ENCODE measurements at regions not wholly inside any gene's neighbourhood (a gene's known extent, or its start where the extent isn't known, plus 50 kb on each side); places are given as distances from the start of the nearest gene placed in this dataset.

- DNase-seq = no peak
These were observed 407.2 kb upstream of the SHH start for GRCh38 chr7:156219307-156220077.

GRCh38 chr7:156218544-156219306, 406.5 kb upstream of the SHH start:
- DNase-seq = no peak

GRCh38 chr7:156217803-156218202, 405.5 kb upstream of the SHH start:
- DNase-seq = no peak

GRCh38 chr7:156209087-156209486, 396.8 kb upstream of the SHH start:
- no peak for DNase-seq

DNA sequence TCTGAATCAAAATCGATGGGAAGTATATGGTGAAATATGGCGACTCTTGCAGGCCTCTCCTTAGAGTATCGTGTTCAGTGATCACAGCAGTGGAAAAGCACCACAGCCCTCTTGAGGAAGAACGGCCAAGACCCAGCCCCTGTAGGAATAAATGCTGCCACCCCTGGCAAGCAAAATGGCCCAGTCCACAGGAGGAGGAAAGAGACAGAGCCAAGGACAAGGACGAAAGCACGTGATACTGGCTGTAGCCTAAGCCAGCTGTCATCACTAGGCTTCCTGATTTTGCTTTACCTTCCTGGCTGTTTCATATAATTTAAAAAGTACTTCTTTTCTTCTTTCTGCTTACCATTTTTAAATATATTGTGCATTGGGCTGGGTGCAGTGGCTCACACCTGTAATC, 395.0 kb upstream of the SHH start:
- no peak for DNase-seq

DNA sequence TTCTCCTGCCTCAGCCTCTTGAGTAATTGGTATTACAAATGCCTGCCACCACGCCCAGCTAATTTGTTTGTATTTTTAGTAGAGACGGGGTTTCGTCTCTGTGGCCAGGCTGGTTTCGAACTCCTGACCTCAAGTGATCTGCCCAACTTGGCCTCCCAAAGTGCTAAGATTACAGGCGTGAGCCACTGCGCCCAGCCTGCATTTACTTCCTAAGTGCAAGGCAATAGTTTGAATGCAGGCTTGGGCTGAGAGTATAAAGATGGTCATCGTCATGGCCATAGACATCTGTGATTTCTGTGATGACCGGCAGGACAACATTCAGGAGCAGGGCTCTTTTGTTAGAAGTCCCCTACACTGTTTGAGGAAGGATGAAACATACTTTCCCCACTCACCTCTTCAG, 393.9 kb upstream of the SHH start:
- DNase-seq = no peak

GRCh38 chr7:156204820-156205219, 392.6 kb upstream of the SHH start:
- DNase-seq = no peak

DNA sequence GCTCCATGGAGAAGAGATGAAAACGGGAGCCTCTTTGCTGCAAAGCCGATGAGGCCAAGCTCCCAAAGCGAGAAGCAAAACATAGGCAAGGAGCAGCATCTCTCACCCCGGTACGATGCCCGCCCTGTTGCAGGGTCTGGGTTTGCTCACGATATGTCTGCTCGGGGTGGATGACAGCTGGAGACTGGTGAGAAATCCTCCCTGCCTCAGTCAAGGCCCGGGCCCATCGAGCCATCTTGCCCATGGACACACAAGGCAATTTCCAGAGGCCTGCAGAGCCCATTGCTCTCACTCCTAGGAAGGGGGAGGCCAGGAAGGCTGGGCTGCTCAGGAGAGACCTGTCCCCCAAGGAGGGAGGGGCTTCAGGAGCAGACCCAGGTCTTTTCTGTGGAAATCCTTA, 391.7 kb upstream of the SHH start:
- DNase-seq = no peak

DNA sequence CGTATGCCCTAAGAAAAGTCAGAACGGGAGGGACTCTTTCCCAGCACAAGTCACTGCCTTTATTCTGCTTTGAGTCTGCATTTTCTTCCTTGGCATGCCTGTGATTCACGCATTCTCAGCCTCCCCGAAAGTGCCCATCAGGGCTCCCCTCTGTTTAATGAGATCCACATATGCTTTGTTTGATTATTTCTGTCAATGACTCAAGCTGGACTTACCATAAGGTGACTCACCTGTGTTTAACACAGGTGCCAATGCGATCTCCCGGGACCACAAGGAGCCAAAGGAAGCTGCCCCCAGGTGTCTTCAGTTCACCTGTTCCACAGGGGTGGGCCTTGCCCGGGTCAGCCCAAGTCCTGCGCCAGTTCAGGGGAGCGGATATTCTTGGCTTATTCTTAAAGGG, 386.0 kb upstream of the SHH start:
- DNase-seq = no peak

DNA sequence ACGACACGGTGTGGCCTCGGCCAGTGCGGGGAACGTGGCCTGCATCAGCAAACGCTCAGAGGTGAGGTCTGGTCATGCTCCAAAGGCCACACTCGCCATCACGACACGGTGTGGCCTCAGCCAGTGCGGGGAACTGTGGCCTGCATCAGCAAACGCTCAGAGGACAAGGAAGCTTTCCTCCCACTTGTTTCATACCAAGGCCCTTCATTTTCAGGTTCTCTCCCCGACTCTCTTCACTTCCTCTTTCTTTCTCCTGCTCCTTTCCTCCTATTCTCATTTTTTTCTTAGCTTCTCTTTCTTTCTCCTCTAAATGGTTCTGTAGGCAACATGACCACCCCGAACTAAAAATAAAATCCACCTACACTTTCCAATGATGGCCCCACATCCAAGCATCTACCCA, 384.4 kb upstream of the SHH start:
- no peak for DNase-seq

- DNase-seq = no peak
These were observed 383.0 kb upstream of the SHH start for GRCh38 chr7:156195276-156195675.

DNA sequence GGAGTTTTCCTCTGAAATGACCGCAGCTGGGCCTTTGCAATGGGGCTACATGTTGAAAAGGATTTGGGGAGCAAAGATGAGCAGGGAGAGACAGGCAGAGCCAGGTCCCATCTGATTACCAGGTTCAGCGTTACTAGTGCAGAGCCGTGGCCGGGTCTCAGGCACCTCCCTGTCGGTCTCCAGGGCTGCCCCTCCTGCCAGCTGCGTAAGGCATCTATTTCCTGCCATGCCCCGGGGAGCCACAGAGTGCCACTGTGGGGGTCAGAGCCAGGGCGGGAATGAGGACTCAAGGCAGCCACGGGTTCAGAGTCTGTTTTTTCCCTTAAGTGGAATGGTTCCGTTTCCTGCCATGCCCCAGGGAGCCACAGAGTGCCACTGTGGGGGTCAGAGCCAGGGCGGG, 382.6 kb upstream of the SHH start:
- no peak for DNase-seq

DNA sequence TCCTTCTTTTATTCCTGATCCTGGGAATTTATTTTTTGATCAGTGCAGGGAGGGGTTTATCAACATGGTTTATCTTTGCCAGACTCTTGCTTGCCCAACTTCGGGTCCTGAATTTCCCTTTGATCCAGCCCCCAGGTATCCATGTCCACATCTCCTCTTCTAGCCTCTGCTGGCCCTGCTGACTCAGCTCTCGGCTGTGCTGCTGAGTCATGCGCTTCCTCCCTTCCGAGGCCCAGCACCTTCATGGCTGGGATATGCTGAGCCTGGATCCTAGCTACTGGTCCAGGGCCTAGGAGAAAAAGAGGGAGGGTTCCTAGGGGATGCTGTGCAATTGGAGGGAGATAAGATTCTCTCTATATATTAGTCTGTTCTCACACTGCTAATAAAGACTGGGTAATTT, 380.7 kb upstream of the SHH start:
- DNase-seq = no peak

GRCh38 chr7:156191090-156191489, 378.8 kb upstream of the SHH start:
- no peak for DNase-seq

DNA sequence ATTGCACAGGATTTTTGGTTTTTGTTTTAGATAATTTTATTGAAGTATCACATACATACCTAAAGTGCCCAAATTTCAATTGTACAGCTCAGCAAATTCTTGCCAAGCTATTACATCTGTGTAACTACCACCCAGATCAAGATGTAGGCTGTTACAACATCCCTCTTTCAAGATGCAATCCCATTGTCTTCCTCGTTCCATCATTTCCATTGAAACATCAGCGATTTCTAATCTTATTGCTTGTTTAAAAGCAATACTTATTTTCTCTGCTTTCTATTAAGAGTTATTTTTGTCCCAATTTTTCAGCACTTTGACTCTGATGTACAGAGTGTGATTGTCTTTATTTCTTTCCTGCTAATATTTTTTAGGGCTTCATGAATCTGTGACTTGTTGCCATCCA, 372.8 kb upstream of the SHH start:
- DNase-seq = no peak

GRCh38 chr7:156184164-156184563, 371.9 kb upstream of the SHH start:
- no peak for DNase-seq

DNA sequence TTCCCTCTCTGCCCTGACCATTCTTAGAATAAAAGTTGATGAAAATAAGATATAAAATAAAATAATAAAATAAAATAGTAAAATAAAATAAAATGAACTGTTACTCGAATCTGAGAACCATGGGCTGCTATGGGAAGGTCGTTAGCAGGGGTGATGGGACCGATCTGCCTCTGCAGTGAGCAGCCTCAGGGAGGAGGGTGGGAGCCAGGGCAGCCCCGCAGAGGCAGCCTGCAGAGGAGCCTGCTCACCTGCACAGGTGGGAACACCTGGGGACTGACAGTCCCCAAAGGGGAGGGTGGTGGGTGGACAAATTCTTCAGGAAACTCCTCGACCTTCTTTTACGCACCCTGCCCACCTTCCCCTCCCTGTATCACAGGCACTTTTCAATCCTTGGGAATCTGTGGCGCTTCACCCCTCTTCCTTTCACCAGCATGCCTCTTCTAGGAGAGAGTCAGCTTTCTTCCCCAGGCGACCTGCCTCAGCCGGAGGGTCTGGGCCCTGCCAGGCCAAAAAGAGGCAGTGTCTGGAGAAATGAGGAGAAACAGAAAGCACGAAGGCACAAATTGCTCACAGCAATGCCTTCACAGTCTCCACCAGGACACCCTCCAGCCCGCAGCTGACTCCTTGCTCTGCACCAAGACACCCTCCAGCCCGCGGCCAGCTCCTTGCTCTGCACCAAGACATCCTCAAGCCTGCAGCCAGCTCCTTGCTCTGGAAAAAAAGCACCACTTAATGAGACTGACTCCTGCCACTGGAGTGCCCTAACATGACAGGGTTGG, 368.4 kb upstream of the SHH start:
- DNase-seq = no peak

- no peak for DNase-seq
These were observed 367.7 kb upstream of the SHH start for GRCh38 chr7:156179872-156180390.

- DNase-seq = no peak
These were observed 366.6 kb upstream of the SHH start for GRCh38 chr7:156178857-156179256.

- DNase-seq = no peak
These were observed 366.0 kb upstream of the SHH start for GRCh38 chr7:156178214-156178613.

GRCh38 chr7:156177422-156178055, 365.3 kb upstream of the SHH start:
- DNase-seq = no peak

GRCh38 chr7:156176039-156176438, 363.8 kb upstream of the SHH start:
- no peak for DNase-seq

GRCh38 chr7:156175003-156175402, 362.7 kb upstream of the SHH start:
- no peak for DNase-seq
